Lung (tissue), 11 donors: ENCODE measurements at regions not wholly inside any gene's neighbourhood (a gene's known extent, or its start where the extent isn't known, plus 50 kb on each side); places are given as distances from the start of the nearest gene placed in this dataset.

ENCODE experiments used
- ATAC-seq: fragments of 200-7000 bp; cut with Tn5 transposase; one replicate; pipeline ENCODE4 v1.9.1; 2020; ENCODE audit warnings: moderate number of reproducible peaks; ENCODE audit not compliant: insufficient read depth, low FRiP score
- DNase-seq, 3 donors: peaks; one replicate each; pipeline ENCODE4 v3.0.0-alpha.2; 2013 to 2017
- H3K27ac ChIP-seq, 2 donors: one replicate each; pipeline ENCODE4 v1.5.1; 2013; ENCODE audit warnings: mild to moderate bottlenecking in 2 of 2, moderate library complexity in 2 of 2, control low read depth in 1 of 2, inconsistent platforms in 1 of 2, low read depth in 1 of 2, low read length in 1 of 2
- H3K27me3 ChIP-seq, 3 donors: one replicate each; pipeline ENCODE4 v1.5.1; 2013; ENCODE audit warnings: low read length in 2 of 3; ENCODE audit not compliant: control insufficient read depth in 3 of 3, insufficient read depth in 3 of 3
- H3K36me3 ChIP-seq, 4 donors: one replicate each; pipeline ENCODE4 v1.5.1; 2013; ENCODE audit warnings: low read length in 4 of 4, mild to moderate bottlenecking in 1 of 4, moderate library complexity in 1 of 4; ENCODE audit not compliant: control insufficient read depth in 4 of 4, insufficient read depth in 4 of 4
- H3K4me1 ChIP-seq, 5 donors: one replicate each; pipeline ENCODE4 v1.5.1; 2013; ENCODE audit warnings: low read length in 5 of 5, mild to moderate bottlenecking in 2 of 5, moderate library complexity in 1 of 5; ENCODE audit not compliant: control insufficient read depth in 5 of 5, insufficient read depth in 5 of 5
- H3K4me3 ChIP-seq: one replicate; pipeline ENCODE4 v1.5.1; 2013; ENCODE audit warnings: mild to moderate bottlenecking, control low read depth, moderate library complexity
- H3K9ac ChIP-seq, 2 donors: one replicate each; pipeline ENCODE4 v1.5.1; 2013; ENCODE audit warnings: low read length in 2 of 2, control low read depth in 1 of 2; ENCODE audit not compliant: insufficient read depth in 1 of 2
- H3K9me3 ChIP-seq, 4 donors: one replicate each; pipeline ENCODE4 v1.5.1; 2013; ENCODE audit warnings: low read length in 3 of 4, mild to moderate bottlenecking in 1 of 4, moderate library complexity in 1 of 4; ENCODE audit not compliant: control insufficient read depth in 4 of 4, insufficient read depth in 3 of 4
- WGBS, 2 donors: extraction: QIAGEN DNeasy Blood & Tissue Kit; methylation state at CpG; one replicate each; pipeline ENCODE4 v1.1.7; 2013; 5-methylcytosine and 5-hydroxymethylcytosine counted together
- TF ChIP-seq, protein P1 (sequence below): IDR thresholded peaks from 2 replicates; pipeline ENCODE4 v1.5.1; 2012; ENCODE audit warnings: mild to moderate bottlenecking; ENCODE audit errors: control extremely low read depth, extremely low read depth
- donor health status: control.
- donor health status: control.
- donor health status: Bipolar disorder and iron deficiency.
- donor health status: healthy.
- donor health status: DM: yes; HTN: yes; CAD: no.

DNA sequence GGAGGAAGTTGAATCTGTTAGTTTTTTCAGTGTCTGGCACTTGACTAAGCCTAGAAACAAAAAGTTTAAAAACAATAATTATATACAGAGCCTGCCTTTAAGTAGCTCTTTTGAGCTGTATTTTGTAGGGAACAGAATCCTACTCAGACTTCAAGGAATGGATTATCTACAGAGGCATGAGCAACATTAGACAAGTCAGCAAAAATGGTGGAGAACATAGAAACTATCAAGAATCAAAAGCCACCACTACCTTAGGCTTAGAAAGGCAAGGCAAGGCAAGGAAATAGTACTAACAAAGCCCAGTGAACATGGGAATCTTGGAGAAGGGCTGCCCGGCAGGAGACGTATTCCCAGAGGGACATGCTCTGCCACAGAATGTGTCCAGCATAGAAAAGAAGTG is 353.6 kb upstream of the FAT3 start:
- WGBS, 2 donors, result 88 to 93% methylated on average over 2 of the region's 2 CpGs
- ATAC-seq, result no peak
- H3K36me3 ChIP-seq, result no peaks in the 10 kb centered on the region
- TF ChIP-seq, protein P1, sequence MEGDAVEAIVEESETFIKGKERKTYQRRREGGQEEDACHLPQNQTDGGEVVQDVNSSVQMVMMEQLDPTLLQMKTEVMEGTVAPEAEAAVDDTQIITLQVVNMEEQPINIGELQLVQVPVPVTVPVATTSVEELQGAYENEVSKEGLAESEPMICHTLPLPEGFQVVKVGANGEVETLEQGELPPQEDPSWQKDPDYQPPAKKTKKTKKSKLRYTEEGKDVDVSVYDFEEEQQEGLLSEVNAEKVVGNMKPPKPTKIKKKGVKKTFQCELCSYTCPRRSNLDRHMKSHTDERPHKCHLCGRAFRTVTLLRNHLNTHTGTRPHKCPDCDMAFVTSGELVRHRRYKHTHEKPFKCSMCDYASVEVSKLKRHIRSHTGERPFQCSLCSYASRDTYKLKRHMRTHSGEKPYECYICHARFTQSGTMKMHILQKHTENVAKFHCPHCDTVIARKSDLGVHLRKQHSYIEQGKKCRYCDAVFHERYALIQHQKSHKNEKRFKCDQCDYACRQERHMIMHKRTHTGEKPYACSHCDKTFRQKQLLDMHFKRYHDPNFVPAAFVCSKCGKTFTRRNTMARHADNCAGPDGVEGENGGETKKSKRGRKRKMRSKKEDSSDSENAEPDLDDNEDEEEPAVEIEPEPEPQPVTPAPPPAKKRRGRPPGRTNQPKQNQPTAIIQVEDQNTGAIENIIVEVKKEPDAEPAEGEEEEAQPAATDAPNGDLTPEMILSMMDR, result no peak
- H3K4me1 ChIP-seq, result peaks cover 0 to 19% (median 3%) of the 10 kb centered on the region in 5 donors
- H3K27ac ChIP-seq, result no peak overlapping the region
- no peaks in the 10 kb centered on the region for H3K9me3 ChIP-seq
- H3K9ac ChIP-seq, result no peak overlapping the region
- DNase-seq, result no peak
- H3K27me3 ChIP-seq, result no peaks in the 10 kb centered on the region
- no peak overlapping the region for H3K4me3 ChIP-seq

- Histone ChIP-seq H3K4me3 (no peak overlapping the region), H3K27me3 (no peaks in the 10 kb centered on the region), H3K9me3 (peaks cover 0 to 2% (median 0%) of the 10 kb centered on the region in 4 donors), H3K4me1 (peaks cover 0 to 26% (median 3%) of the 10 kb centered on the region in 5 donors), H3K36me3 (no peaks in the 10 kb centered on the region), H3K27ac (no peak overlapping the region), H3K9ac (no peak overlapping the region)
- DNase-seq (peak; percentile 37 to 92 (median 84)), ATAC-seq (no peak)
- 16 to 39% methylated on average over 2 of the region's 2 CpGs for WGBS, 2 donors
- TF ChIP-seq, protein P1, result no peak
Measured at GRCh38 chr11:91869686-91870085, 354.9 kb upstream of the FAT3 start.

DNA sequence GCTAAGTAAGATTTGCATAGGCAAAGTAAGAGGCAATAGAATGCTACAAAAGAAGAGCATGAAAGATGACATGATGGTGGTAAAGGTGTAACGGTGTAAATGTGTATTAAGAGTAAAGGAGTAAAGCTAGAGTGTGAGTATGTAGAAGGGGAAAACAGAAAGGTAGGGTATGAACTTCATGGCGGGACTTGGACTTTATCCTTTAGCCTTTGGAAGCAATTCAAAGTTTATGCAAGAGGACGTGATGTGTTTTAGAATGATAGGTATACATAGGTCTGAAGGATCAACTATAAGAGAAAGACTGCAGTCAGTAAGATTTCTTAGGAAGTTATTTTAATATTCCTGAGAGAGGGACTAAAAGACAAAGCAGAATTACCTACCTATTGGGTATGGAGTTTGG is 358.0 kb upstream of the FAT3 start:
- H3K27me3 ChIP-seq, result no peaks in the 10 kb centered on the region
- H3K27ac ChIP-seq, result no peak overlapping the region
- peaks cover 0 to 26% (median 0%) of the 10 kb centered on the region in 5 donors for H3K4me1 ChIP-seq
- no peak for ATAC-seq
- H3K4me3 ChIP-seq, result no peak overlapping the region
- H3K36me3 ChIP-seq, result no peaks in the 10 kb centered on the region
- 85 to 86% methylated on average over 3 of the region's 3 CpGs for WGBS, 2 donors
- no peak overlapping the region for H3K9ac ChIP-seq
- TF ChIP-seq, protein P1, result no peak
- H3K9me3 ChIP-seq, result peaks cover 0 to 2% (median 0%) of the 10 kb centered on the region in 4 donors
- no peak for DNase-seq

GRCh38 chr11:91860661-91861060 is 364.0 kb upstream of the FAT3 start:
- ATAC-seq, result no peak
- no peaks in the 10 kb centered on the region for H3K27me3 ChIP-seq
- H3K4me1 ChIP-seq, result peaks cover 0 to 18% (median 1%) of the 10 kb centered on the region in 5 donors
- DNase-seq, result no peak
- H3K27ac ChIP-seq, result no peak overlapping the region
- WGBS, 2 donors, result 42 to 88% methylated on average over 3 of the region's 3 CpGs
- no peak overlapping the region for H3K9ac ChIP-seq
- H3K9me3 ChIP-seq, result peaks cover 0 to 4% (median 0%) of the 10 kb centered on the region in 4 donors
- H3K36me3 ChIP-seq, result no peaks in the 10 kb centered on the region
- TF ChIP-seq, protein P1, result no peak
- H3K4me3 ChIP-seq, result no peak overlapping the region
